Osteocyte (in vitro differentiated cells): ENCODE measurements at regions not wholly inside any gene's neighbourhood (a gene's known extent, or its start where the extent isn't known, plus 50 kb on each side); places are given as distances from the start of the nearest gene placed in this dataset.
"Not testable (repeated sequence)": the region's sequence is repeated elsewhere in the genome, so short reads cannot be mapped to it uniquely, and the experiment has no call there.

Experiments used
- DNase-seq: peaks from one replicate; pipeline ENCODE4 v3.0.0; 2021; ENCODE audit warnings: mixed read lengths; ENCODE audit not compliant: unreplicated experiment; ENCODE audit errors: extremely low spot score
- H3K27ac Mint-ChIP-seq: one replicate; pipeline ENCODE4 v1.8.0; 2021; ENCODE audit warnings: mild to moderate bottlenecking, mixed read lengths; ENCODE audit not compliant: unreplicated experiment
- H3K27me3 Mint-ChIP-seq: one replicate; pipeline ENCODE4 v1.8.0; 2021; ENCODE audit warnings: mixed read lengths; ENCODE audit not compliant: unreplicated experiment
- H3K36me3 Mint-ChIP-seq: one replicate; pipeline ENCODE4 v1.8.0; 2021; ENCODE audit warnings: mixed read lengths; ENCODE audit not compliant: unreplicated experiment
- H3K4me1 Mint-ChIP-seq: one replicate; pipeline ENCODE4 v1.8.0; 2021; ENCODE audit warnings: mixed read lengths; ENCODE audit not compliant: unreplicated experiment
- H3K4me3 Mint-ChIP-seq: one replicate; pipeline ENCODE4 v1.8.0; 2021; ENCODE audit warnings: mild to moderate bottlenecking, moderate library complexity, mixed read lengths; ENCODE audit not compliant: unreplicated experiment
- H3K9me3 Mint-ChIP-seq: one replicate; pipeline ENCODE4 v1.8.0; 2021; ENCODE audit warnings: mixed read lengths; ENCODE audit not compliant: unreplicated experiment
- TF ChIP-seq, protein P1 (sequence below): fragments of 200-600 bp; sonication (generic); IDR thresholded peaks from 2 replicates; pipeline ENCODE4 v1.5.0; 2021; ENCODE audit warnings: antibody characterized with exemption, mild to moderate bottlenecking, moderate library complexity

DNA sequence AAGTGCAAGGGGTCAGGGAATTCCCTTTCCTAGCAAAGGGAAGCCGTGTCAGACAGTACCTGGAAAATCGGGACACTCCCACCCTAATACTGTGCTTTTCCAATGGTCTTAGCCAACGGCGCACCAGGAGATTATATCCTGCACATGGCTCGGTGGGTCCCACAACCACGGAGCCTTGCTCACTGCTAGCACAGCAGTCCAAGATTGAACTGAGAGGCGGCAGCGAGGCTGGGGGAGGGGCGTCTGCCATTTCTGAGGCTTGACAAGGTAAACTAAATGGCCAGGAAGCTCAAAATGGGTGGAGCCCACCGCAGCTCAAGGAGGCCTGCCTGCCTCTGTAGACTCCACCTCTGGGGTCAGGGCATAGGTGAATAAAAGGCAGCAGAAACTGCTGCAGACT is 76.5 kb upstream of the LINC00632 start:
- not testable (repeated sequence) for H3K27ac Mint-ChIP-seq, H3K4me3 Mint-ChIP-seq, H3K4me1 Mint-ChIP-seq, DNase-seq, H3K36me3 Mint-ChIP-seq, H3K9me3 Mint-ChIP-seq, H3K27me3 Mint-ChIP-seq

DNA sequence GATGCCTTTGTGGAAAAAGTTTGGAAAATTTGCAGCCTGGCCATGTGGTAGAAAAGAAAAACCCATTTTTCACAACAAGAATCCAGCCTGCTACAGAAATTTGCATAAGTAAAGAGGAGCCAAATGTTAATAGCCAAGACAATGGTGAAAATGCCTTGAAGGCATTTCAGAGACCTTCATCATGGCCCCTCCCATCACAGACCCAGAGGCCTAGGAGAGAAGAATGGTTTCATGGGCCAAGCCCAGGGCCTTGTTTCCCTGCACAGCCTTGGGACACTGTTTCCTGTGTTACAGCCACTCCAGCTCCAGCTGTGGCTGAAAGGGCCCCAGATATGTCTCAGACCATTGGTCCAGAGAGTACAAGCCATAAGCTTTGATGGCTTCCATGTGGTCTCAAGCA is 101.4 kb upstream of the LINC00632 start:
- TF ChIP-seq, protein P1, sequence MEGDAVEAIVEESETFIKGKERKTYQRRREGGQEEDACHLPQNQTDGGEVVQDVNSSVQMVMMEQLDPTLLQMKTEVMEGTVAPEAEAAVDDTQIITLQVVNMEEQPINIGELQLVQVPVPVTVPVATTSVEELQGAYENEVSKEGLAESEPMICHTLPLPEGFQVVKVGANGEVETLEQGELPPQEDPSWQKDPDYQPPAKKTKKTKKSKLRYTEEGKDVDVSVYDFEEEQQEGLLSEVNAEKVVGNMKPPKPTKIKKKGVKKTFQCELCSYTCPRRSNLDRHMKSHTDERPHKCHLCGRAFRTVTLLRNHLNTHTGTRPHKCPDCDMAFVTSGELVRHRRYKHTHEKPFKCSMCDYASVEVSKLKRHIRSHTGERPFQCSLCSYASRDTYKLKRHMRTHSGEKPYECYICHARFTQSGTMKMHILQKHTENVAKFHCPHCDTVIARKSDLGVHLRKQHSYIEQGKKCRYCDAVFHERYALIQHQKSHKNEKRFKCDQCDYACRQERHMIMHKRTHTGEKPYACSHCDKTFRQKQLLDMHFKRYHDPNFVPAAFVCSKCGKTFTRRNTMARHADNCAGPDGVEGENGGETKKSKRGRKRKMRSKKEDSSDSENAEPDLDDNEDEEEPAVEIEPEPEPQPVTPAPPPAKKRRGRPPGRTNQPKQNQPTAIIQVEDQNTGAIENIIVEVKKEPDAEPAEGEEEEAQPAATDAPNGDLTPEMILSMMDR = no peak
- Mint-ChIP-seq H3K36me3 (no peaks in the 10 kb centered on the region), H3K27ac (no peak overlapping the region), H3K4me3 (no peak overlapping the region), H3K27me3 (no peaks in the 10 kb centered on the region), H3K4me1 (no peaks in the 10 kb centered on the region), H3K9me3 (peaks cover 10% of the 10 kb centered on the region)
- DNase-seq = no peak

DNA sequence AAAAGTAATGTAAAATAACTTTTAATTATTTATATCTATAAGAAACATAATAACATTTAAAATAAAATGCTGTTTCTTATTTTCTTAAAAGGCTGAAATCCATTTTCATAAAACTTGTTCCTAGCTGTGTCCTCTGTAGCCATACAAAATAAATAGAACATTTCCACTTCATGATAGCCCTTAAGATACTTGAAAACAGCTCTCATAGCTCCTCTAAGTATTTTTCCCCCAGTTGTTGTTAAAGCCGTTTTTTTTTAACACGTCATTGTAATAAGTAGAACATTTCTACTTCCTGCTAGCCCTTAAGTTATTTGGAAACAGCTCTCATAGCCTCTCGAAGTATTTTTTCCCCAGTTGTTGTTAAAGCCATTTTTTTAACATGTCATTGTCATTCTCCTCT is 97.3 kb upstream of the SOX3 start:
- H3K36me3 Mint-ChIP-seq = no peaks in the 10 kb centered on the region
- H3K27ac Mint-ChIP-seq = no peak overlapping the region
- no peak overlapping the region for H3K4me3 Mint-ChIP-seq
- H3K27me3 Mint-ChIP-seq = no peaks in the 10 kb centered on the region
- DNase-seq = no peak
- no peaks in the 10 kb centered on the region for H3K4me1 Mint-ChIP-seq
- peaks cover 5% of the 10 kb centered on the region for H3K9me3 Mint-ChIP-seq
- TF ChIP-seq, protein P1 = no peak

DNA sequence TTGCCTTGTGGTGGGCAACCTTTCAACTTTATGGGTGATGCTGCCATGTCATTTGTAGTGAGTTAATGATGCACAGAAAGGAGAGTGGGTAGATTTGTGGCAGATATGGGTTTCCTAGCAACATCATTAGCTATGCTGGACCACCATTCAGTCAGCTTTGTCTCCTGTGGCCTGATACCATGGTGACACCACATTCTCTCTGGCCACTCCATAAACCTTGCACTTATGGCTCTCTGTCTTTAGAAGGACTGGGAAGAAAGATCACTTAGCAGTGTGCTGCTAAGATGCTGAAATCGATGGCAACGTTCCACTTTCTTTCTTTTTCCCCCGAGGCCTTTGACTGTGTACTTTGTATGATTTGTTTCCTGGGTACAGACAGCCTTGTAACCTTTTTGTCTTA is 95.0 kb upstream of the SOX3 start:
- Mint-ChIP-seq H3K9me3 (peaks cover 4% of the 10 kb centered on the region), H3K36me3 (no peaks in the 10 kb centered on the region), H3K4me3 (no peak overlapping the region), H3K27ac (no peak overlapping the region), H3K4me1 (no peaks in the 10 kb centered on the region), H3K27me3 (no peaks in the 10 kb centered on the region)
- TF ChIP-seq, protein P1 = no peak
- no peak for DNase-seq

DNA sequence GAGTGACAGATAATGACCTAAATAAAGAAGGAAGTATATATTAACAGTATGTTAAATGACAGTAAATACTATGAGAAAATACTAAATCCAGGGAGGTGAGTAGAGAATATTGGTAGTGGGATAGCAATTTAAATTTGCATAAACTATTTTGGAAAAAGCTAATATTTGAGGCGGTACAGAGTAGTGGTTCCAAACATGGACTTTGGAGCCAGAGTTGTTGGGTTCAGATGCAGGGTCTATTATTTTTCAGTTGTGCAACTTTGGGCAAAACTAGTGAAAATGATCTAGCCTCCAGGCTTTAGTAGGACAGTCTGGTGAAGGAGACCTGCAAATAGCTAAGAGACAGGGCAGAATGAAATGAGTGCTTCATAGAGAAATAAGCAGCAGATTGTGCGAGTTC is 84.8 kb upstream of the SOX3 start:
- no peaks in the 10 kb centered on the region for H3K27me3 Mint-ChIP-seq
- no peaks in the 10 kb centered on the region for H3K4me1 Mint-ChIP-seq
- no peak overlapping the region for H3K27ac Mint-ChIP-seq
- no peaks in the 10 kb centered on the region for H3K9me3 Mint-ChIP-seq
- H3K4me3 Mint-ChIP-seq = no peak overlapping the region
- TF ChIP-seq, protein P1 = no peak
- no peak for DNase-seq
- no peaks in the 10 kb centered on the region for H3K36me3 Mint-ChIP-seq

DNA sequence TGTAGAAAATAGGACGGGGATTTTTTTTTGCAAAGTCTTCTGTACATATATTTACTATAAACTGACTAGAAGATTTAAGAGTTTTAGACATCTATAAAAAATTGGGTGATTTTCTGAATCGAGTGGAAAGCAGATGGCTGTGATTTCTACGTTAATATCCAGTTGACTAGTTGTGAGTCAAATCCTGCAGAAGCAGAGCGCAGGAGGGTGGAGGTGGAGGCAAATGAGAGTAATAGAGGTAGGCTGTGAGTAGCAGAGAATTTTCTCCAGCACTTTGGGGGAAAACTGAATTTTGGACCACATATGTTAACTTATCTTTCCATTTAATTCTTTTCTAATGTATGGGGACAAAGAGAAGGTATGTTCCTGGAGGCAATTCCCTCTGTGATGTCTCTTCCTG is 82.1 kb upstream of the SOX3 start:
- TF ChIP-seq, protein P1 = no peak
- Mint-ChIP-seq H3K36me3 (no peaks in the 10 kb centered on the region), H3K27me3 (no peaks in the 10 kb centered on the region), H3K9me3 (no peaks in the 10 kb centered on the region), H3K4me3 (no peak overlapping the region), H3K4me1 (no peaks in the 10 kb centered on the region), H3K27ac (no peak overlapping the region)
- DNase-seq = no peak
